ENCODE measurements at regions not wholly inside any gene's neighbourhood (a gene's known extent, or its start where the extent isn't known, plus 50 kb on each side); places are given as distances from the start of the nearest gene placed in this dataset.

GRCh38 chr9:84542554-84542953, 127.0 kb upstream of the NTRK2 start:
- Histone ChIP-seq H3K27me3 (replicated peaks; ENCODE audit: control insufficient read depth, insufficient read depth, low read length) (no peaks in the 10 kb centered on the region), H3K36me3 (ENCODE audit: control insufficient read depth, insufficient read depth, low read length) (no peaks in the 10 kb centered on the region), H3K4me3 (replicated peaks; ENCODE audit: low read depth, low read length) (no peak overlapping the region)
- no peak for DNase-seq (ENCODE audit: extremely low read depth, insufficient read length)
- TF ChIP-seq, protein P1, sequence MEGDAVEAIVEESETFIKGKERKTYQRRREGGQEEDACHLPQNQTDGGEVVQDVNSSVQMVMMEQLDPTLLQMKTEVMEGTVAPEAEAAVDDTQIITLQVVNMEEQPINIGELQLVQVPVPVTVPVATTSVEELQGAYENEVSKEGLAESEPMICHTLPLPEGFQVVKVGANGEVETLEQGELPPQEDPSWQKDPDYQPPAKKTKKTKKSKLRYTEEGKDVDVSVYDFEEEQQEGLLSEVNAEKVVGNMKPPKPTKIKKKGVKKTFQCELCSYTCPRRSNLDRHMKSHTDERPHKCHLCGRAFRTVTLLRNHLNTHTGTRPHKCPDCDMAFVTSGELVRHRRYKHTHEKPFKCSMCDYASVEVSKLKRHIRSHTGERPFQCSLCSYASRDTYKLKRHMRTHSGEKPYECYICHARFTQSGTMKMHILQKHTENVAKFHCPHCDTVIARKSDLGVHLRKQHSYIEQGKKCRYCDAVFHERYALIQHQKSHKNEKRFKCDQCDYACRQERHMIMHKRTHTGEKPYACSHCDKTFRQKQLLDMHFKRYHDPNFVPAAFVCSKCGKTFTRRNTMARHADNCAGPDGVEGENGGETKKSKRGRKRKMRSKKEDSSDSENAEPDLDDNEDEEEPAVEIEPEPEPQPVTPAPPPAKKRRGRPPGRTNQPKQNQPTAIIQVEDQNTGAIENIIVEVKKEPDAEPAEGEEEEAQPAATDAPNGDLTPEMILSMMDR (IDR thresholded peaks at IDR 0.05; ENCODE audit: insufficient read depth, low read length, poor library complexity, severe bottlenecking) = no peak

DNA sequence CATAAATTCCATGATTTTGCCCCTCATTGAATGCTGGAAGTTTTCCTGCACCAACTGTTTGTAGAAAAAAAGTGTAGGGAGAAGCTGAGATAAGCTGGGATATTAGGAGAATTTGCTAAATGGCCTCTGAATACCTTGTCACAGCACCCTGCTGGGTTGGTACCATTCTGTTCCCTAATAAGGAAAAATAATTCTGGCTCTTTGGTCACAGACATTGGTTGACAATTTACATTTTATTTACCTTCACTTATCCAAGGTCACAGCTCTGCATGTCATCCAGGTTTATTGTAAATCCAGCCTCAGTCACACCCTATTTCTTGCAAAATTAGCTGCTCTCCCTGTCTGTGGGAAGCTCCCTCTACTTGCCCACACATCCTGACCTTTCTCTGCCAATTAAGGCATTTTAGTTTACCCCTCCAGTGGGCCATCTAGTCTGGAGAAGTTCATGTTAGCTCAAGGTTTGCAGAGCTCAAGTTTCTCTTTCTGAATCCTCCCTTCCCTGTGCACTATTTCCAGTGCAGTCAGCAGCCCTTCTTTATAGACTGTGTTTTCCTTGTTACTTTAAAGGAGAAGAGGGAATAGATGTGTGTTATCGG, 115.4 kb upstream of the NTRK2 start:
- no peak overlapping the region for H3K4me3 ChIP-seq (replicated peaks; ENCODE audit: low read depth, low read length)
- TF ChIP-seq, protein P1 (IDR thresholded peaks at IDR 0.05; ENCODE audit: insufficient read depth, low read length, poor library complexity, severe bottlenecking) = no peak
- DNase-seq (ENCODE audit: extremely low read depth, insufficient read length) = no peak
- H3K27me3 ChIP-seq (replicated peaks; ENCODE audit: control insufficient read depth, insufficient read depth, low read length) = no peaks in the 10 kb centered on the region
- no peaks in the 10 kb centered on the region for H3K36me3 ChIP-seq (ENCODE audit: control insufficient read depth, insufficient read depth, low read length)

DNA sequence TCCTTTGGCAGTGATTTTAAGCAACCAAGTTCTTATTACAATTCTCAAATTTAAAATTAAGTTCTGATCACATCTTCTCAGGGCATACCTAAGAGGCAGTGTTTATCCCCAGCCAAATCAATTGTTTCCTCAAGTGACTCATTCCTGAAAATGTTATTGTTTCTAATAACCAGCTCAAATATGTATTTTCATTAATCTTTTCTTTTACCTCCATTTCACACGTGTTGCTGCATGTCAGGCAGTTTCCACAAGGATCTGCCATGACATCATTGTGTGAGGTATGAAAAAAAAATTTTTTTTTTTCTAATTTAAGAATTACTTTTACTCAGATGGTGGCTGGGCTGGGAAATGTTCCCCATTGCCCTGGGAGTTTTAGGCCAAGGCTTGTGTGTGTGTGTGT, 113.0 kb upstream of the NTRK2 start:
- DNase-seq (ENCODE audit: extremely low read depth, insufficient read length) = no peak
- Histone ChIP-seq H3K4me3 (replicated peaks; ENCODE audit: low read depth, low read length) (no peak overlapping the region), H3K27me3 (replicated peaks; ENCODE audit: control insufficient read depth, insufficient read depth, low read length) (no peaks in the 10 kb centered on the region), H3K36me3 (ENCODE audit: control insufficient read depth, insufficient read depth, low read length) (no peaks in the 10 kb centered on the region)
- TF ChIP-seq, protein P1 (IDR thresholded peaks at IDR 0.05; ENCODE audit: insufficient read depth, low read length, poor library complexity, severe bottlenecking) = no peak

DNA sequence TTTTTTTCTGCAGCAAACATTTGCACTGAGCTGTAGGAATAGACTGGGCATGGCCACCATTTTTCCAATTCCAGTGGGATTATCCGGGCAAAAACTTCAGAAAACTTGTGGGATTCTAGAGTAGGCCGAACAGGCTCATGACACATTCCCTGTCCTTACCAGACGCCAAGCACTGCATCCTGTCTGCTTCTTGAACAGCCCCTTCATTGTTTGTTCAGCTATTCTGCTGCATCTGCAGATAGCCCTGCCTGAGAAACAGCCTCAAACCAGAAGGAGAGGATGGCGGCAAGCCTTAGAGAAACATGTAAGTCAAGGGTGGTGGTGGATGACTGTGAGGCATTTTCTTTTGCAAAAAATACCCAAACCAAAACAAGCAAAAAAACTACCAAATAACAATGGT, 111.8 kb upstream of the NTRK2 start:
- Histone ChIP-seq H3K36me3 (ENCODE audit: control insufficient read depth, insufficient read depth, low read length) (no peaks in the 10 kb centered on the region), H3K4me3 (replicated peaks; ENCODE audit: low read depth, low read length) (no peak overlapping the region), H3K27me3 (replicated peaks; ENCODE audit: control insufficient read depth, insufficient read depth, low read length) (no peaks in the 10 kb centered on the region)
- TF ChIP-seq, protein P1 (IDR thresholded peaks at IDR 0.05; ENCODE audit: insufficient read depth, low read length, poor library complexity, severe bottlenecking) = no peak
- no peak for DNase-seq (ENCODE audit: extremely low read depth, insufficient read length)

DNA sequence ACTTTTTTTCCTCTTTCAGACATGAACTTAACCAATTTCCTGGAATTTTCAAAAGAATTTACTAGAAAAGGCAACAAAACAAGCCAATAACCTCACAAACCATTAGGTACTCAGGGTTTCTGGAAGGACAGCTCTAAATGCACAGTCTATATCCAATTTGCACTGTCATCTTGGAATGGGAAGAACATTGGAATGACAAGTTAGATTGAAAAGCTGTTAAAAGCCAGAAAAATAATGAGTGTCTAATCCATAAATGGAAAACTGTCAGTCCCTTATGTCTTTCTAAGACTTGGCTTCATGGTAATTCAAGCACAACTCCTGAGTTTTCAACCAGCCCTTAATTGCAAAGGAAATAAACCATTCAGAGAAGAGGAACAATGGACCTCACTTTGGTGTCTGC, 105.8 kb upstream of the NTRK2 start:
- TF ChIP-seq, protein P1 (IDR thresholded peaks at IDR 0.05; ENCODE audit: insufficient read depth, low read length, poor library complexity, severe bottlenecking) = no peak
- Histone ChIP-seq H3K4me3 (replicated peaks; ENCODE audit: low read depth, low read length) (no peak overlapping the region), H3K36me3 (ENCODE audit: control insufficient read depth, insufficient read depth, low read length) (no peaks in the 10 kb centered on the region), H3K27me3 (replicated peaks; ENCODE audit: control insufficient read depth, insufficient read depth, low read length) (no peaks in the 10 kb centered on the region)
- DNase-seq (ENCODE audit: extremely low read depth, insufficient read length) = no peak

DNA sequence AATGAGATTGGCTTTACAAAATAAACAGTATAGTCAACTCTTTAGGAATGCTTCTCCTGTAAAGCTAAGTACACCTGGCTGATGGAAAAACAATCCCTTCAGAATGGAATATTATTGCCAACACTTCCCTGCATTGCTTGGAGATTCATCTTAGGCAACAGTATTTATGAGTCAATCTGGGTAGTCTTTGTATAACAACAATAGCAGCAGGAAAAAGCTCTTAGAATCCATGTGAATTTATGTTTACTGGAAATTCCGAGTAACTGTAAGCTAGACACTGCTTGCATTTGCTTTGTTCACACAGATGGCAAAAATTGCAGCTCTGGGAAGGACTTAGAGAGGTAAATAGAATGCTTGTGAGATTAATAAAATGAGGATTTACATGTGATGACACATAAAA, 101.7 kb upstream of the NTRK2 start:
- Histone ChIP-seq H3K27me3 (replicated peaks; ENCODE audit: control insufficient read depth, insufficient read depth, low read length) (no peaks in the 10 kb centered on the region), H3K36me3 (ENCODE audit: control insufficient read depth, insufficient read depth, low read length) (no peaks in the 10 kb centered on the region), H3K4me3 (replicated peaks; ENCODE audit: low read depth, low read length) (no peak overlapping the region)
- DNase-seq (ENCODE audit: extremely low read depth, insufficient read length) = no peak
- TF ChIP-seq, protein P1 (IDR thresholded peaks at IDR 0.05; ENCODE audit: insufficient read depth, low read length, poor library complexity, severe bottlenecking) = no peak

All from GM06990 (cell line).